GM20431 (cell line): ENCODE measurements at regions not wholly inside any gene's neighbourhood (a gene's known extent, or its start where the extent isn't known, plus 50 kb on each side); places are given as distances from the start of the nearest gene placed in this dataset.

Experiments
- in situ Hi-C: fragments of 300-500 bp; cut with MseI, MboI; formaldehyde crosslinking; loops from one replicate; pipeline ENCODE4 v1.15.0; 2020; ENCODE audit warnings: low sequenced_read_pairs; ENCODE audit not compliant: unreplicated experiment

- in situ Hi-C loops = no loop called here
Measured at GRCh38 chr10:57815949-57816348, 451.7 kb downstream of the IPMK start.

GRCh38 chr10:57809961-57810360 is 457.7 kb downstream of the IPMK start:
- in situ Hi-C loops = no loop called here

- in situ Hi-C loops = no loop called here
Measured at GRCh38 chr10:57807906-57808305, 459.8 kb downstream of the IPMK start.

GRCh38 chr10:57806675-57807074 is 461.0 kb downstream of the IPMK start:
- in situ Hi-C loops = no loop called here

- in situ Hi-C loops = no loop called here
Measured at GRCh38 chr10:57799625-57800024, 468.1 kb downstream of the IPMK start.

GRCh38 chr10:57798830-57799229 is 468.9 kb downstream of the IPMK start:
- in situ Hi-C loops = no loop called here

- in situ Hi-C loops = no loop called here
Measured at GRCh38 chr10:57791546-57791945, 476.1 kb downstream of the IPMK start.

GRCh38 chr10:57790703-57791102 is 477.0 kb downstream of the IPMK start:
- in situ Hi-C loops = no loop called here

- in situ Hi-C loops = no loop called here
Measured at GRCh38 chr10:57788117-57788516, 479.6 kb downstream of the IPMK start.

GRCh38 chr10:57786850-57787750 is 480.6 kb downstream of the IPMK start:
- in situ Hi-C loops = no loop called here

GRCh38 chr10:57786331-57786730 is 481.4 kb downstream of the IPMK start:
- in situ Hi-C loops = no loop called here

GRCh38 chr10:57785546-57785945 is 482.1 kb downstream of the IPMK start:
- in situ Hi-C loops = no loop called here

- in situ Hi-C loops = no loop called here
Measured at GRCh38 chr10:57785068-57785467, 482.6 kb downstream of the IPMK start.

- in situ Hi-C loops = no loop called here
Measured at GRCh38 chr10:57776688-57777432, 490.8 kb downstream of the IPMK start.

GRCh38 chr10:57775250-57775649 is 492.4 kb downstream of the IPMK start:
- in situ Hi-C loops = no loop called here

GRCh38 chr10:57769298-57769697 is 498.4 kb downstream of the IPMK start:
- in situ Hi-C loops = no loop called here

GRCh38 chr10:57759777-57760176 is 507.9 kb downstream of the IPMK start:
- in situ Hi-C loops = no loop called here

GRCh38 chr10:57754803-57755202 is 512.9 kb downstream of the IPMK start:
- in situ Hi-C loops = no loop called here

- in situ Hi-C loops = no loop called here
Measured at GRCh38 chr10:57743711-57744110, 524.0 kb downstream of the IPMK start.

- in situ Hi-C loops = no loop called here
Measured at GRCh38 chr10:57741751-57742150, 525.9 kb downstream of the IPMK start.

GRCh38 chr10:57723305-57723704 is 544.4 kb downstream of the IPMK start:
- in situ Hi-C loops = no loop called here
